Activated T-cell treated with anti-CD3 and anti-CD28 coated beads, Interleukin-2, amount 50 U/mL, for 72 hours (primary cell): ENCODE measurements at regions not wholly inside any gene's neighbourhood (a gene's known extent, or its start where the extent isn't known, plus 50 kb on each side); places are given as distances from the start of the nearest gene placed in this dataset.
"Not testable (repeated sequence)": the region's sequence is repeated elsewhere in the genome, so short reads cannot be mapped to it uniquely, and the experiment has no call there.

Source experiments
- ATAC-seq, 2 donors: fragments of 150-1000 bp; cut with Tn5 transposase; replicated peaks in 1 of 2; 2 replicates each; pipeline ENCODE4 v1.10.0; 2021; ENCODE audit warnings: moderate library complexity in 2 of 2, mild to moderate bottlenecking in 1 of 2
- DNase-seq, 2 donors: peaks; one replicate each; pipeline ENCODE4 v3.0.0; 2021 to 2022; ENCODE audit warnings: mixed read lengths in 1 of 2
- H3K27ac Mint-ChIP-seq: one replicate; pipeline ENCODE4 v1.8.0; 2022; ENCODE audit warnings: mild to moderate bottlenecking, moderate library complexity, mixed read lengths
- H3K27me3 Mint-ChIP-seq: one replicate; pipeline ENCODE4 v1.8.0; 2022; ENCODE audit warnings: low read depth, mixed read lengths
- H3K36me3 Mint-ChIP-seq, 2 donors: one replicate each; pipeline ENCODE4 v1.8.0; 2022; ENCODE audit warnings: mixed read lengths in 2 of 2, mild to moderate bottlenecking in 1 of 2; ENCODE audit not compliant: insufficient read depth in 2 of 2
- H3K4me1 Mint-ChIP-seq: one replicate; pipeline ENCODE4 v1.8.0; 2022; ENCODE audit warnings: low read depth, mixed read lengths
- H3K4me3 Mint-ChIP-seq, 2 donors: one replicate each; pipeline ENCODE4 v1.8.0; 2022; ENCODE audit warnings: mild to moderate bottlenecking in 2 of 2, mixed read lengths in 2 of 2, moderate library complexity in 2 of 2
- H3K9me3 Mint-ChIP-seq, 2 donors: one replicate each; pipeline ENCODE4 v1.8.0; 2022; ENCODE audit warnings: mixed read lengths in 2 of 2

DNA sequence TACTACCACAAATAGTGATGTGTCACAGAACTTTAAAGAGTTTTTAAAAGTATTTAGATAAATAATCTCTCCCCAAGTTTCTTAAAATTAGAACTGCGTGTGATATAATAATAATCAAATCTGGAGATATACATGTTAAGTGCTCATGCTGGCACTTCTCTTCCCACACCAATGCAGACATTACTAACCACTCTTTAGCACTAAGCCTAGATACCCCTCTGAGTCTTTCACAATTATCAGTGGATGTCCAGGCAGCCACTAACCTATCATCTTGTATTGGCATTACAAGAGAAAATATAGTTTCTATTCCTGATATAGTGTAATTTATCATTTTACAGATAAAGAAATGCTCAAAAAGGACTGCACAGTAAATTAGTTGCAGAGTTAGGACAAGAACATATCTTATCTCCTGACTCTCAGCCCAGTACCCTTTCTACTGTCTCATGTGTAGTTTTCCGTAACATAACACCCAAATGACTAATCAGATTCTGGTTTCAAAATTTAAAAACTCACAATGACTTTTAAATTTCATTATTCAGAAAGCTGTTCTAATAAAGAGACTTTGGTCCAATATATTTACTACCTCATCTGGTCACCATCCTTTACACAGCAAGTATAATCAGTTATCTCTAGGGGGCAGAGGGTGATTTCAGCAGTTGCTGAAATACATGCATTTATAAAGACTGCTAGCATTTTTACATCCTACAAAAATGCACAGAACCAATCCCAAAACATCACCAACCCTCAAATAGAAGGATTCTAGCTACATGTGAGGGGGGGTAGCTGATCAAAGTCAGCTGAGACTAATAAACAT lies 215.5 kb upstream of the MCHR2 start:
- Mint-ChIP-seq H3K9me3 (no peaks in the 10 kb centered on the region), H3K4me3 (no peak overlapping the region), H3K27ac (no peak overlapping the region), H3K36me3 (no peaks in the 10 kb centered on the region), H3K27me3 (peaks cover 6% of the 10 kb centered on the region), H3K4me1 (no peaks in the 10 kb centered on the region)
- no peak for DNase-seq
- no peak for ATAC-seq

GRCh38 chr6:100203400-100203799 lies 209.4 kb upstream of the MCHR2 start:
- H3K36me3 Mint-ChIP-seq = no peaks in the 10 kb centered on the region
- no peaks in the 10 kb centered on the region for H3K4me1 Mint-ChIP-seq
- no peak overlapping the region for H3K4me3 Mint-ChIP-seq
- ATAC-seq (no peak), DNase-seq (no peak)
- no peaks in the 10 kb centered on the region for H3K27me3 Mint-ChIP-seq
- H3K27ac Mint-ChIP-seq = no peak overlapping the region
- H3K9me3 Mint-ChIP-seq = peaks cover 0 to 4% of the 10 kb centered on the region in 2 donors

DNA sequence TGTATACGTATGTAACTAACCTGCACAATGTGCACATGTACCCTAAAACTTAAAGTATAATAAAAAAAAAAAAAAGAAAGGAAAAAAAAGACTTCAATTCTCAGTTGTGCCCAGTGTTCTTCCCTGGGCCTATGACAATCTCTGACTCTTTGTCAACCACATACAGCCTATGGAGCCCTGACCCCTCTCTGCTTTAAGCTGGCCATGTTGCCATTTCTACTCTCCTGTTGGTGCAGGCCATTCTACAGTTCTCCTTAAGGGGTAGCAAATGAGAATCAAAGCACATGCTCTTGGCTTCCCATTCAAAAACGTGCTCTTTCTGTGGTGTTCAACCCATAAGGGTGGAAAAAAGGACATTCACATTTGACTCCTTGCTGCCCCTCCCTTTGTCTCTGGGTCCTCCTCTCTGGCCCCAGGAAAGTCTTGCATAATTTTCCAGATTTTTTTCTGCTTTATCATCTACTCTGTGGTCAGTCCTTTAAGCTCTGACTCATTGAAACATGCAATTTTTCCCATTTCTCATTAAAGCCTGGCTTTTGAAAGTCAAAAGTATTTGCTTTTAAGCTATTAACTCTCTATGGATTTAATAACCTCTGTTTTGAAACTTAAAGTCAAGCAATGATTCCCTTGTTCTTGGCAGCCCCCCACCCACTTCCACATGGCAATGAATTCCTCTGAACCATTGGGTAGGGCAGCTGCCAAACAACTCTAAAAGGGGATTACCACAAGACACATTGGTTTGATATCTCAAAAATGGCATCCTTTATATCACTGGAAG lies 208.6 kb upstream of the MCHR2 start:
- DNase-seq (no peak), ATAC-seq (no peak)
- Mint-ChIP-seq H3K27me3 (no peaks in the 10 kb centered on the region), H3K9me3 (peaks cover 0 to 4% of the 10 kb centered on the region in 2 donors), H3K4me1 (no peaks in the 10 kb centered on the region), H3K4me3 (no peak overlapping the region), H3K36me3 (no peaks in the 10 kb centered on the region), H3K27ac (no peak overlapping the region)

DNA sequence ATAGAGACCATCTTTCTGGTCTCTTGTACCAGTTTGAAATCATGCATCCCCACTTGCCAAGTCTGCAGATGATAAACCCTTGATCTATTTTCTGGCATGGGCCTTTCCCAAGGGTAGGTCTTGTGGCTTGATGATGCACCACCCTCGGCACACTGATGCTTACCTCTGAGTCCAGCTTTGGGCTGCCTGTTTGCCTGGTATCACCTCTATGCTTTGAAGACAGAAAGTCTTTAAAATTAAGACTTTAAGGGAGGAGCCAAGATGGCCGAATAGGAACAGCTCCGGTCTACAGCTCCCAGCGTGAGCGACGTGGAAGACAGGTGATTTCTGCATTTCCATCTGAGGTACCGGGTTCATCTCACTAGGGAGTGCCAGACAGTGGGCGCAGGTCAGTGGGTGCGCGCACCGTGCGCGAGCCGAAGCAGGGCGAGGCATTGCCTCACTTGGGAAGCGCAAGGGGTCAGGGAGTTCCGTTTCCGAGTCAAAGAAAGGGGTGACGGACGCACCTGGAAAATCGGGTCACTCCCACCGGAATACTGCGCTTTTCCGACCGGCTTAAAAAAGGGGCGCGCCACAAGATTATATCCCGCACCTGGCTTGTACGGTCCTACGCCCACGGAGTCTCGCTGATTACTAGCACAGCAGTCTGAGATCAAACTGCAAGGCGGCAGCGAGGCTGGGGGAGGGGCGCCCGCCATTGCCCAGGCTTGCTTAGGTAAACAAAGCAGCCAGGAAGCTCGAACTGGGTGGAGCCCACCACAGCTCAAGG lies 202.4 kb upstream of the MCHR2 start:
- H3K4me1 Mint-ChIP-seq, H3K27ac Mint-ChIP-seq, H3K27me3 Mint-ChIP-seq: not testable (repeated sequence)

GRCh38 chr6:100195244-100195643 lies 201.2 kb upstream of the MCHR2 start:
- not testable (repeated sequence) for H3K36me3 Mint-ChIP-seq, H3K9me3 Mint-ChIP-seq, H3K27ac Mint-ChIP-seq, H3K27me3 Mint-ChIP-seq, DNase-seq, H3K4me3 Mint-ChIP-seq, ATAC-seq, H3K4me1 Mint-ChIP-seq

More for the DNA sequence above, 202.4 kb upstream of the MCHR2 start:
- not testable (repeated sequence) for ATAC-seq, DNase-seq, H3K36me3 Mint-ChIP-seq, H3K9me3 Mint-ChIP-seq, H3K4me3 Mint-ChIP-seq

DNA sequence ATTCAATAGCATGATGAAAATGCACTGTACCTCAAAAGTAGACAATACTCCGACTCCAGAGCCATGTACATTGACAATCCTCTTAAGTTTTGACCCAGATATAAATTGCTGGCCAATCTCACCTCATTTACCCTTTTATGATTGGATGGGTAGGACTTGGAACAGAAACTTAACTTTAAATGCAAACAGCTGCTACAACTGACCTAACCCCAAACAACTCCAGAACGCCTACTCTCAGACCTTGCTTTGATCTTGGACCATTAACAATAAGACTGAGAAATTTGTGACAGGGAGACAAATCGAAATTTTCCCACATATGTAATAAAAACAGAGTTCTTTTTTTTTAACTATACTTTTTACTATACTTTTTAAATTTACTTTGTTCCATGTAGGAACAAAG lies 200.5 kb upstream of the MCHR2 start:
- H3K4me3 Mint-ChIP-seq = no peak overlapping the region
- DNase-seq (no peak), ATAC-seq (no peak)
- H3K27ac Mint-ChIP-seq = no peak overlapping the region
- peaks cover 0 to 1% of the 10 kb centered on the region in 2 donors for H3K36me3 Mint-ChIP-seq
- no peaks in the 10 kb centered on the region for H3K27me3 Mint-ChIP-seq
- no peaks in the 10 kb centered on the region for H3K4me1 Mint-ChIP-seq
- no peaks in the 10 kb centered on the region for H3K9me3 Mint-ChIP-seq

GRCh38 chr6:100188754-100189153 lies 194.7 kb upstream of the MCHR2 start:
- H3K4me1 Mint-ChIP-seq = no peaks in the 10 kb centered on the region
- DNase-seq = no peak
- H3K36me3 Mint-ChIP-seq = no peaks in the 10 kb centered on the region
- H3K27me3 Mint-ChIP-seq = peaks cover 9% of the 10 kb centered on the region
- H3K27ac Mint-ChIP-seq = peak overlapping the region; percentile 24
- no peak for ATAC-seq
- H3K9me3 Mint-ChIP-seq = peaks cover 0 to 2% of the 10 kb centered on the region in 2 donors
- H3K4me3 Mint-ChIP-seq = no peak overlapping the region

GRCh38 chr6:100186552-100186951 lies 192.5 kb upstream of the MCHR2 start:
- Mint-ChIP-seq H3K36me3 (no peaks in the 10 kb centered on the region), H3K4me1 (no peaks in the 10 kb centered on the region), H3K4me3 (no peak overlapping the region), H3K27me3 (peaks cover 16% of the 10 kb centered on the region), H3K27ac (no peak overlapping the region), H3K9me3 (peaks cover 0 to 2% of the 10 kb centered on the region in 2 donors)
- DNase-seq (no peak), ATAC-seq (no peak)

- ATAC-seq (peak in 1 of 2 donors; percentile 35), DNase-seq (no peak)
- peaks cover 16% of the 10 kb centered on the region for H3K27me3 Mint-ChIP-seq
- no peaks in the 10 kb centered on the region for H3K4me1 Mint-ChIP-seq
- no peaks in the 10 kb centered on the region for H3K36me3 Mint-ChIP-seq
- H3K4me3 Mint-ChIP-seq = no peak overlapping the region
- peaks cover 0 to 2% of the 10 kb centered on the region in 2 donors for H3K9me3 Mint-ChIP-seq
- no peak overlapping the region for H3K27ac Mint-ChIP-seq
These were observed 191.6 kb upstream of the MCHR2 start for GRCh38 chr6:100185615-100186014.

DNA sequence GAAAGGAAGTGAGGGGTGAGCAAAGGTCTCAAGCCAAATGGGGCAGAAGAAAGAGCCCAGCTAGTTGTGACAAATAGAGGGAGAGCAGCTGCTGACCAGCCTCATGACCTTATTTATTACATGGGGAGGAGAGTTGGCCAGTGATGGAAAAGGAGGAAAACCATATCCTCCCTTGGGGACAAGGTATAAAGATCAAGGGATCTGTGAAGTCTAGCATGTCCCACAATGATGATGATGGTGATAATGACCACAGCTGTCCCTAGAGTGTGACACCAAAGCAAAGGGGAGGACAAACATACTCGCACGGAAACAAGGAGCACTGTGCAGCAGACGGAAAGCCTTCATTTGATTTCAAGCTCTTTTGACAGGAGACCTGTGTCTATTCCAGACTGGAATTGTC lies 190.4 kb upstream of the MCHR2 start:
- H3K27me3 Mint-ChIP-seq = peaks cover 16% of the 10 kb centered on the region
- H3K4me1 Mint-ChIP-seq = no peaks in the 10 kb centered on the region
- ATAC-seq (no peak), DNase-seq (no peak)
- H3K9me3 Mint-ChIP-seq = peaks cover 0 to 2% of the 10 kb centered on the region in 2 donors
- H3K4me3 Mint-ChIP-seq = no peak overlapping the region
- H3K27ac Mint-ChIP-seq = no peak overlapping the region
- H3K36me3 Mint-ChIP-seq = no peaks in the 10 kb centered on the region

GRCh38 chr6:100182313-100182712 lies 188.3 kb upstream of the MCHR2 start:
- H3K9me3 Mint-ChIP-seq = no peaks in the 10 kb centered on the region
- no peak overlapping the region for H3K27ac Mint-ChIP-seq
- H3K4me1 Mint-ChIP-seq = no peaks in the 10 kb centered on the region
- no peak overlapping the region for H3K4me3 Mint-ChIP-seq
- no peaks in the 10 kb centered on the region for H3K36me3 Mint-ChIP-seq
- ATAC-seq (no peak), DNase-seq (no peak)
- peaks cover 6% of the 10 kb centered on the region for H3K27me3 Mint-ChIP-seq

DNA sequence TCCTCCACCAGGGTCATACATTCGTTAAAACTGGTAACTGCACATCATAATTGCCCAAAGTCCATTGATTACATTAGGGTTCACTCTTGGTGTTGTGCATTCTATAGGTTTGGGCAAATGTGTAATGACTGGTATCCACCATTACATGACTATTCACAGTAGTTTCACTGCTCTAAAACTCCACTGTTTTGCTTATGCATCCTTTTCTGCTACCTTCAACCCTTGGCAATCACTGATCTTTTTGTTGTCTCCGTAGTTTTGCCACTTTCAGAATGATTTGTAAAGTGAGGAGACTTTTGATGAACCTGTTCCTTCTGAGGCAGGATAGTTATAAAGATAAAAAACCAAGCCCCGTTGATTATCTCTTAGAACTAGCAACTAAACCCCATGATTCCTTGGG lies 187.3 kb upstream of the MCHR2 start:
- H3K27ac Mint-ChIP-seq = no peak overlapping the region
- H3K27me3 Mint-ChIP-seq = peaks cover 6% of the 10 kb centered on the region
- ATAC-seq (peak in 1 of 2 donors; percentile 26), DNase-seq (no peak)
- no peaks in the 10 kb centered on the region for H3K4me1 Mint-ChIP-seq
- no peaks in the 10 kb centered on the region for H3K36me3 Mint-ChIP-seq
- H3K4me3 Mint-ChIP-seq = no peak overlapping the region
- H3K9me3 Mint-ChIP-seq = no peaks in the 10 kb centered on the region

GRCh38 chr6:100179576-100179975 lies 185.6 kb upstream of the MCHR2 start:
- DNase-seq = no peak
- Mint-ChIP-seq H3K4me3 (no peak overlapping the region), H3K36me3 (no peaks in the 10 kb centered on the region), H3K27ac (no peak overlapping the region), H3K4me1 (no peaks in the 10 kb centered on the region), H3K27me3 (peaks cover 6% of the 10 kb centered on the region), H3K9me3 (no peaks in the 10 kb centered on the region)
- ATAC-seq = no peak
